ENCODE measurements at regions not wholly inside any gene's neighbourhood (a gene's known extent, or its start where the extent isn't known, plus 50 kb on each side); places are given as distances from the start of the nearest gene placed in this dataset.

DNA sequence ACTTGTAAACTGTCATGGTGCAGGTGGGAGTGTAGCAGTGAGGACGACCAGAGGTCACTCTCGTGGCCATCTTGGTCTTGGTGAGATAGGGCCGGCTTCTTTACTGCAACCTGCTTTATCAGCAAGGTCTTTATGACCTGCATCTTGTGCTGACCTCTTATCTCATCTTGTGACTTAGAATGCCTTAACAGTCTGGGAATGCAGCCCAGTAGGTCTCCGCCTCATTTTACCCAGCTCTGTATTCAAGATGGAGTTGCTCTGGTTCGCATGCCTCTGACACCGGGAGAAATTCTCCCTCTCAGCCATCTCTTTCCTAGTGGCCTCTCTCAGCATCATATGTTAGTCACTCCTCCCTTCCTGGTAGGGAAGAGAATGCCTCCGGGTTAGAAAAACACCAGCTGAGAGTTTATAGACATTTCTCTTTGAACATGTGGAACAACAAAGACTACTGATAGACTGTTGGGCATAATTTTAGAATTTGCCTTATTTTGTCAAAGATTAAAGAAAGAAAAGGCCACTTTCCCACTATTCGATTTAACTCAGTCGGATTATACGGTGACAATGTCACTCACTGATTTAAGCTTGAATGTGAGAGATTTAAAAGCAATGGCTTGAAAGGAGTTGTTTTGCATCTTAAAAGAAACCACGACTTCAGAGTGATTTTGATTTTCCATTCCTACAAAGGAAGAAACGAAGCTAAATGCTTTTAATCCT is 67.9 kb upstream of the SNX9 start:
- TF ChIP-seq, protein P1, sequence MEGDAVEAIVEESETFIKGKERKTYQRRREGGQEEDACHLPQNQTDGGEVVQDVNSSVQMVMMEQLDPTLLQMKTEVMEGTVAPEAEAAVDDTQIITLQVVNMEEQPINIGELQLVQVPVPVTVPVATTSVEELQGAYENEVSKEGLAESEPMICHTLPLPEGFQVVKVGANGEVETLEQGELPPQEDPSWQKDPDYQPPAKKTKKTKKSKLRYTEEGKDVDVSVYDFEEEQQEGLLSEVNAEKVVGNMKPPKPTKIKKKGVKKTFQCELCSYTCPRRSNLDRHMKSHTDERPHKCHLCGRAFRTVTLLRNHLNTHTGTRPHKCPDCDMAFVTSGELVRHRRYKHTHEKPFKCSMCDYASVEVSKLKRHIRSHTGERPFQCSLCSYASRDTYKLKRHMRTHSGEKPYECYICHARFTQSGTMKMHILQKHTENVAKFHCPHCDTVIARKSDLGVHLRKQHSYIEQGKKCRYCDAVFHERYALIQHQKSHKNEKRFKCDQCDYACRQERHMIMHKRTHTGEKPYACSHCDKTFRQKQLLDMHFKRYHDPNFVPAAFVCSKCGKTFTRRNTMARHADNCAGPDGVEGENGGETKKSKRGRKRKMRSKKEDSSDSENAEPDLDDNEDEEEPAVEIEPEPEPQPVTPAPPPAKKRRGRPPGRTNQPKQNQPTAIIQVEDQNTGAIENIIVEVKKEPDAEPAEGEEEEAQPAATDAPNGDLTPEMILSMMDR (IDR thresholded peaks at IDR 0.05; ENCODE audit: insufficient read depth, low read depth, low read length): no peak
- TF ChIP-seq EZH2 (IDR thresholded peaks at IDR 0.05; ENCODE audit: insufficient read depth, low read length): no peak

All from astrocyte (in vitro differentiated cells and primary cell).